Ureter (tissue), 1 donor: ENCODE measurements at regions not wholly inside any gene's neighbourhood (a gene's known extent, or its start where the extent isn't known, plus 50 kb on each side); places are given as distances from the start of the nearest gene placed in this dataset.
A peak's percentile ranks its signal among the peaks of the same experiment; 100 is the strongest.

Experiments
- DNase-seq: peaks from one replicate; pipeline ENCODE4 v3.0.0-alpha.2; 2020; ENCODE audit warnings: low spot score
- donor health status: DM: yes; HTN: yes; CAD: no.

DNA sequence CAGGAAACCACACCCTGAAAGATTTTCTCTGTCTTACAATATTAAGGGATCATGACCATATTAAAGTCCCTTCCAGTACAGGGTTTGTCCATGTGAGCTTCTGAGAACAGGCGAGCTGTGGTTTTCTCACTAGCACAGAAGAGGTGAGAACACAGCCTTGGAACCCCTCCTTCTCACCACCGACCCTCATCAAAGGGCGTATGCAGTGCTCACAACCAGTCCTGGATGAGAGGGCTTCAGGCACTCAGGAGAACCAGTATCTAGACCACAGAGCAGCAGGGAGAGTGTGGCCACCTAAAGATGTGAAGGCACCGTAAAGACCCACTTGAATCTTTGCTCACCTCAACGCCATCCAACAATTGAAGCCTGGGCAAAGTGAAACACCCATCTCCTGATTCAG is 397.0 kb downstream of the ETS1 start:
- no peak for DNase-seq

DNA sequence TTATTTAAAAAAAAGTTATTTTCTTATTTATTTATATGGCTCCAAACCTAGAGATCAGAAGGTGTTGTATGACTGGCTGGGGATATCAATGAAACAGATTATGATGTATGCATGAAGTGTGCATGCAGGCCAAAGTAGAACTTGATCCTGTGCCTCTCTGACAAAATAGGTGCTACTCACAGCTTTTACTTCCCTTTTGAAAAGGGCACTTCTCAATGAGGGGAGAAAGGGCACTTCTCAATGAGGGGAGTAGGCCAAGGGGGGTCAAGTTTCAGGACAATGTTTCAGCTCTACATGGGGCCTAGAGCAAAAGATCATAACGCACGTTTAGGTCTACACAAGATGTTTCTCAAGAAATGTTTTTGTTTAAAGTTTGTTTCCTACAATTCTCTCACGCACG is 397.5 kb downstream of the ETS1 start:
- no peak for DNase-seq

GRCh38 chr11:128188346-128189004 is 398.9 kb downstream of the ETS1 start:
- DNase-seq, result no peak

DNA sequence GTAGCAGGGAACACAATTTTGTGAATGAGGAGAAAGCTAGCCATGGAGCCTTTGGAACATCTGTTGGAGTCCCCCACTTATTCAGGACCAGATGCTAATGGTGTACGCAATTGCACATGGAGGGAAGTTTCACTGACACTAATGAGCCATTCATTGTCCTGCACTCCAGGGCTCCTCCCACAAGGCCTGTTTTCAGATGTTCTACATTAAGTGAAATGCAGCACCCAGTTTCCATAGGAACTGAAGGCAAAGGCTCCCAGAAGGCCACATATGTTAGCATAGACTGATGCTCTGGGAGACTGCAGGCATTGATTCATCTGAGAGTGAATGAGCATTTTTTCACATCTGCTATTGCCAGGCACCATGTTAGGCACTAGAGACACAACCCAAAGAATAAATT is 399.5 kb downstream of the ETS1 start:
- DNase-seq, result no peak

DNA sequence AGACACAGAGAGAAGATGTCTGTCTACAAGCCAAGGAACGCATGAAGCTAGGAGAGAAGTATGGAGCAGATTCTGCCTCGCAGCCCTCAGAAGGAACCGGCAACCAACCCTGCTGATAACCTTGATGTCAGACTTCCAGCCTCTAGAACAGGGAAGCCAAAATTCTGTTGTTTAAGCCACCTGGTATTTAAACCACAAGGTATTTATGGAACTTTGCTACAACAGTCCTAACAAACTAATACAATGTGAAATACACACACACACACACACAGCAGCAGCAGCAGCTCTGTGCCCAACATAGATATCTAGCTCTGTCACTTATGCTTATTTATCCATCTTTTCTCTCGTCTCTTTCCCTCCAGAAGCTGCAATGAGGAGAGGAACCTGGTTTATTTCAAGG is 400.0 kb downstream of the ETS1 start:
- no peak for DNase-seq

DNA sequence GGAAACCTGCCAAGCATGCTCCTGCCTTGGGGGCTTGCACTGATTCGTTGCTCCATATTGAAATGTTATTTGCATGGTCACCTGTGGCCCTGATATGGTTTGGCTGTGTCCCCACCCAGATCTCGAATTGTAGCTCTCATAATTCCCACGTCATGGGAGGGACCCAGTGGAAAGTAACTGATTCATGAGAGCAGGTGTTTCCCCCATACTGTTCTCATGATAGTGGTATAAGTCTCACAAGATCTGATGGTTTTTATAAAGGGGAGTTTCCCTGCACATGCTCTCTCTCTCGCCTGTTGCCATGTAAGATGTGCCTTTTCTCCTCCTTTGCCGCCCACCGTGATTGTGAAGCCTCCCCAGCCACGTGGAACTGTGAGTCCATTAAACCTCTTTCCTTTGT is 402.4 kb downstream of the ETS1 start:
- DNase-seq, result no peak

GRCh38 chr11:128182844-128183243 is 404.5 kb downstream of the ETS1 start:
- DNase-seq, result no peak

GRCh38 chr11:128181984-128182383 is 405.4 kb downstream of the ETS1 start:
- DNase-seq, result no peak

- DNase-seq, result no peak
Observed at GRCh38 chr11:128181088-128181480, 406.3 kb downstream of the ETS1 start.

GRCh38 chr11:128180441-128181087 is 406.8 kb downstream of the ETS1 start:
- no peak for DNase-seq

GRCh38 chr11:128179512-128179911 is 407.8 kb downstream of the ETS1 start:
- no peak for DNase-seq

GRCh38 chr11:128179039-128179438 is 408.3 kb downstream of the ETS1 start:
- no peak for DNase-seq

GRCh38 chr11:128174465-128175291 is 412.7 kb downstream of the ETS1 start:
- no peak for DNase-seq

DNA sequence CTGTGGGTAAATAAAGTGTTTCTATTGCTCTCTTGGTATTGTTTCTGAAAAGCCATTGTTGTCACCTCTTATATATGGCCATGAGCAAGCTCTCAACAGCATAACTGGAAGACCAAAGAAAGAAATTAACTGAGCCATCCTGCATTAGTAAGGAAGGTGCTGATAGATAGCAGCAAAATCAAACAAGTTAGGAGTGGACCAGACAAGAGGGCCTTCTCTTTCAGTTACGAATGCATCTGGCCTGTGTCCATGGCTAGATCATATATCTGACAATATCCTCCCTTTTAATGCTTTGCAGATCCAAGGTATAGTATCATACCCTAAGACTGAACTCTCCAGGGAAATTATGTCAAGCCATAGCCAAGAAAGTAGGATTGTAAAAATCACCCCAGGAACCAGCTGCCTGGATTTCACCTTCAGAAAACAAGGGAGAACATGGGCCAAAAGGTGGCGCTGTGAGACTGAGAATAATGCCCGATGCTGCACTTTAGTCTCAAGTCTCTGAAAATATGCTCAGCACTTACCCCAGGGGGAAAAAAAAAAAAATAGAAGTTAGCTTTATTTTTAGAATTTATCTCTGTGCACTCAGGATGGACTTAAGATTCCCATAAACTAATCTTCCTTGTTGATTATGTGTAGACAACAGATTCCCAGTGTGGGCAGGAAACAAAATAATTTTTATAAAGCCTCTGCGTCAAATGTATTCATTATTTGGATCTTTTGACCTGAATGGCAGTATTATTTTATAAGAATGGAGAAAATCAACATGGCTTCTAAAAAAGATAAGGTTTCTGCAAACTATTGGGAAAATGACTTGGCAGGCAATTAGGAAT is 415.1 kb downstream of the ETS1 start:
- DNase-seq, result peak; percentile 85

DNA sequence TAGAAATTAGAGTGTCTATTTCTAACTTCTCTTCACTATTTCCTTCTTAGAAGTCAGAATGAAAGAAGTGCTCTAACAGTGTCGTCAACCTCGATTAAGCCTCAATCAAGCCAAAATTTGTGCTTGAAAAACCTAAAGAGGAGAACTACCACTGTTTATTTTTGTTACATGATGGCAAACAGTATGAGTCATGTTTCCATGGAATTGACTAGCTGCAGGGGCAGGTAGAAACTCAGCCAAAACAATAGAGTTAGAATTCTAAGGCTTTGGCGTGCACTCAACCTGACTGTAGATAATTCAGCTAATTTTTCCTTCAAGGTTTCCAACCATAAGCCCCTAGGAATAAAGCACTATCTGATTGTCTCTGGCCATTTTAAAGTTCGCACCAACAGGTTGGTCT is 415.9 kb downstream of the ETS1 start:
- no peak for DNase-seq

DNA sequence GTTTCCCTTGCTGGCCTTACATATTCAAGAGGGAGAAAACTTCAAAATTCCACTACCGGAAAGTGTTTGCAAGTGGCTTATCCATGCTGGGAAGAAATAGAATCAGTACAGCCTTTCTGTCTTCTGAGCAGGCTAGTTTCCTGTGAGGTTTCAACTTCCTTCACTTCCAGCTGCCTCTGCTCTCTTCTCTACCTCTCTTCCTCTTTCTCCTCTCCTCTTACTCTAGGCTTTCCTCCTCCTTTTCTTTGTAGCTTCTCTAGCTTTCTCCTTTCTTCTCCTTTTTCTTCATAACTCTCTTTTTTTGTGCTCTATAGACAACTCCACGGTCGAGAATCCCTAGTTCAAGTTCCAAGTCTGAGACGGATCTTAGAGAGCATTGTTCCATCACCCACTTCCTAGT is 421.8 kb downstream of the ETS1 start:
- DNase-seq, result no peak

- no peak for DNase-seq
Observed at GRCh38 chr11:128164080-128164741, 423.1 kb downstream of the ETS1 start.

DNA sequence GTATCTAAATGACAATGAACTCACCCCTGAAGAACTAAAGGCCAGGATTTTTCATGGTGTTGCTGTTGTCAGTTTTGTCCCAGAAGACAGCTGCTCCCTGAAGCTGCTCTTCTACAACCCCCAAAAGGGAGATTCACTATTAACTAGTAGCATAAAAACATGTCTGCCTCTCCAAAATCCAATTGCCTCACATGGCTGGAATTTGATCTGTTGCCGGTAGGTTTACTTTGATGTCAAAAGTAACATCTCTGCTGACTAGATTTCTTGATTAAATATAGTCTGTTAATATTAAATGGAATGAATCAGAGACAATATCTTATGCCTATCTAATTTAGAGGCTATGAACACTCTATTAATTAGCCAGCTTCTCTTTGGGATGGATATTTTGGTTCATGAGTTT is 425.4 kb downstream of the ETS1 start:
- no peak for DNase-seq

DNA sequence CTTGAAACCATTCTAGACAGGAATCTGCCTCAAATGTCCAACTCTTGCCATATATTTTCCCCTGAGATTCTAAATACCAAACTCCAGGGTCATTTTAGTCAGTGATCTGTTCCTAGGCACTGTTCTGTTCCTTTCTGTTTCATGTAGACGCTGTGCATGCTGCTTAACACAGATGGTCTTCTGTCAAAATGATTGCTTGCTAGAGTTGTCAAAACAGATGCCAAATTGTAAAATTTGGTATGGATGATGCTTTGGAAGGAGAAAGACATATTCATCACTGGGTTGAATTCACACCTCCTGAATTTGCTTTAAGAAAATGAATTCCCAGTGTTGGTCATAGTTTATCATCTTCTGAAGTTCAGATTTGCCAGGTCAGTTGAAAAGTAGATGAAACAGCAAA is 425.9 kb downstream of the ETS1 start:
- no peak for DNase-seq

- no peak for DNase-seq
Observed at GRCh38 chr11:128158860-128159259, 428.5 kb downstream of the ETS1 start.
